ENCODE measurements at regions not wholly inside any gene's neighbourhood (a gene's known extent, or its start where the extent isn't known, plus 50 kb on each side); places are given as distances from the start of the nearest gene placed in this dataset.

DNA sequence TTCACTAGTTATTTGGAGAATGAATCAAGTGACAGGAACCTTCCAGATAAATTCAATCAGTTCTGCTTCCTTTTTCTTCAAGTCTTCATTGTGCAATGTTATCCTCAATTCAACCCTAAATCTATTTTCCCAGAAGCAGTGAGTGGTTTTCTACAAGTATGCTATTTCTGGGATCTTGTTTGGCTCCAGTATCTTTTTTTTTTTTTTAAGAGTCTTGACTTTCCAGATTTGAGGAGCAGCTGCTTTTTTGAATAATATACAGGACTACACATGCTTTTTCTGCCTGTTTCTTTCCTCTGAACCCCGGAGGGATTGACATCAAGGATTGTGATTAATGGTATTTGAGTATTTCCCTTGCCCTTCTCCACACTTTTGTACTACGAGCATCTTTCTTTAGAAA, 339.2 kb upstream of the JAG1 start:
- no peak for DNase-seq (ENCODE audit: low spot score)
- no peak overlapping the region for H3K27ac ChIP-seq (ENCODE audit: poor library complexity, severe bottlenecking)
- TF ChIP-seq CTCF (IDR thresholded peaks at IDR 0.05; ENCODE audit: poor library complexity, severe bottlenecking) = no peak

DNA sequence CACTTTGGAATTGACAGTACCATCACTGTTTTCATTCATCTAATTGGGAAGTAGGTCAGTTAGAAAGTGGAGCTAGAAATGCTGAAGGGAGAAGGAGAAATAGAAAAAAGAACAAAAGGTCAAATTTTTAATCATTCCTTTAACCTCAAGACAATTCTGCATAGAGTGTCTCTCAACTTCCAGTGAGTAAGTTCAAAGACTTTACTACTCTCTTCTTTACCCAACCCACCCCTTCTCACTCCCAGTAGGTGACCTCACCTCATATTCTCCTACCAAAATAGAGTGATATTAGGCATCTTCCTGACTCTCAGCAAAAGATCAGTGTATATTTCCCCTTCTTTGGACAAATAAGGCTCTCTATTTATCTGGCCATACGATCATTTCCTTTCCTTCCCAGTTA, 340.0 kb upstream of the JAG1 start:
- H3K4me1 ChIP-seq (ENCODE audit: insufficient read depth, poor library complexity, severe bottlenecking) = no peaks in the 10 kb centered on the region

More for the DNA sequence above, 339.2 kb upstream of the JAG1 start:
- Histone ChIP-seq H3K4me1 (ENCODE audit: insufficient read depth, poor library complexity, severe bottlenecking) (no peaks in the 10 kb centered on the region), H3K4me3 (ENCODE audit: severe bottlenecking) (no peak overlapping the region), H3K9me3 (ENCODE audit: severe bottlenecking) (no peaks in the 10 kb centered on the region), H3K36me3 (ENCODE audit: low read depth) (no peaks in the 10 kb centered on the region), H3K27me3 (ENCODE audit: insufficient read depth, poor library complexity, severe bottlenecking) (no peaks in the 10 kb centered on the region)
- ATAC-seq (ENCODE audit: low read depth) = no peak

GRCh38 chr20:11015440-11015839, 341.6 kb upstream of the JAG1 start:
- no peak for TF ChIP-seq CTCF (IDR thresholded peaks at IDR 0.05; ENCODE audit: poor library complexity, severe bottlenecking)
- Histone ChIP-seq H3K27me3 (ENCODE audit: insufficient read depth, poor library complexity, severe bottlenecking) (no peaks in the 10 kb centered on the region), H3K4me3 (ENCODE audit: severe bottlenecking) (no peak overlapping the region), H3K36me3 (ENCODE audit: low read depth) (no peaks in the 10 kb centered on the region), H3K4me1 (ENCODE audit: insufficient read depth, poor library complexity, severe bottlenecking) (no peaks in the 10 kb centered on the region), H3K27ac (ENCODE audit: poor library complexity, severe bottlenecking) (no peak overlapping the region), H3K9me3 (ENCODE audit: severe bottlenecking) (no peaks in the 10 kb centered on the region)
- DNase-seq (ENCODE audit: low spot score) (no peak), ATAC-seq (ENCODE audit: low read depth) (no peak)

More for the DNA sequence above, 340.0 kb upstream of the JAG1 start:
- H3K4me3 ChIP-seq (ENCODE audit: severe bottlenecking) = no peak overlapping the region
- H3K27me3 ChIP-seq (ENCODE audit: insufficient read depth, poor library complexity, severe bottlenecking) = no peaks in the 10 kb centered on the region
- no peak for DNase-seq (ENCODE audit: low spot score)
- TF ChIP-seq CTCF (IDR thresholded peaks at IDR 0.05; ENCODE audit: poor library complexity, severe bottlenecking) = no peak
- ATAC-seq (ENCODE audit: low read depth) = no peak
- no peak overlapping the region for H3K27ac ChIP-seq (ENCODE audit: poor library complexity, severe bottlenecking)
- H3K9me3 ChIP-seq (ENCODE audit: severe bottlenecking) = no peaks in the 10 kb centered on the region
- no peaks in the 10 kb centered on the region for H3K36me3 ChIP-seq (ENCODE audit: low read depth)

DNA sequence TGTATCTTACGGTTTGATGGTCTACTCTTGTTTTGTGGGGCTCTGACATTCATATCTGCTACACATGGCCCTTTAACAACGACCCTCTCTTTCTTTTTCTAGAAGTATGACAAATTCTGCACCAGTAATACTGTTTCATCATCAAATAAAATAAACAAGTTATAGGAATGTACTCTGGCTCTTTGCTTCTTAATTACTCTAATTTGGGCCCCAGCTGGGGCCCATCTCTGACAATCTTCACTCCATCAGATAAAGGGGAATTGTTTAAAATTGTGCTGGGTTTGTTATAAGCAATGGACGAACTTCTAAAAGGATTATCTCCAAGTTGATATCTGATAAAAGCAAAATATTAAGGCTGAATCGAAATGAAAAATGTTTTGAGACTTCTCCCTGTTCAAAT, 343.6 kb upstream of the JAG1 start:
- no peaks in the 10 kb centered on the region for H3K9me3 ChIP-seq (ENCODE audit: severe bottlenecking)
- no peaks in the 10 kb centered on the region for H3K36me3 ChIP-seq (ENCODE audit: low read depth)
- DNase-seq (ENCODE audit: low spot score) = no peak
- TF ChIP-seq CTCF (IDR thresholded peaks at IDR 0.05; ENCODE audit: poor library complexity, severe bottlenecking) = no peak
- no peak overlapping the region for H3K4me3 ChIP-seq (ENCODE audit: severe bottlenecking)
- no peak for ATAC-seq (ENCODE audit: low read depth)
- H3K4me1 ChIP-seq (ENCODE audit: insufficient read depth, poor library complexity, severe bottlenecking) = no peaks in the 10 kb centered on the region
- no peaks in the 10 kb centered on the region for H3K27me3 ChIP-seq (ENCODE audit: insufficient read depth, poor library complexity, severe bottlenecking)
- H3K27ac ChIP-seq (ENCODE audit: poor library complexity, severe bottlenecking) = no peak overlapping the region

DNA sequence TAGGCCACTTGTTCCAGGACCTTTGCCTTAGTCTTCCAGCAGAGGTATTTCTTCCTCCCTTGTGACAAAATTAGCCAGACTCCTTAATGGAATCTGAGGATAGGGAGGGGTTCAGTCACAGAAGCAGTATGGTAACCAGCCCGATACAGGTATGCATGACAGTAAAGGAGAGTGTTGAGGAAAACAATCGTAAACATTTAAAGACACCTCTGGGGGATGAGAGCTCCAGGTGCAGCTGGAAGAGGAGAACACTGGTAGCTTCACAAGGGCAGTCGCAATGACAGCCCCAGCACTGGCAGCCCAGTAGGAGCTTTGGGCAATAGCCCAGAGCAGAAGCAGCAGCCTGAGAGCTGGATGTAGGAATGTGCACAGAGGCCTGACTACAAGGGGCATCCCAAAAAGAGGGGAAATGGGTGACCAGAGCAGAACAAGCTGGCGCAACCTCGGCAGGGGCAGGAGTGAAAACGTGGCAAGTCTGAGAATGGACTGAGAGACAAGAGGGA, 344.9 kb upstream of the JAG1 start:
- no peak for TF ChIP-seq CTCF (IDR thresholded peaks at IDR 0.05; ENCODE audit: poor library complexity, severe bottlenecking)
- ATAC-seq (ENCODE audit: low read depth) (no peak), DNase-seq (ENCODE audit: low spot score) (no peak)
- H3K4me3 ChIP-seq (ENCODE audit: severe bottlenecking) = no peak overlapping the region
- H3K27ac ChIP-seq (ENCODE audit: poor library complexity, severe bottlenecking) = no peak overlapping the region
- no peaks in the 10 kb centered on the region for H3K9me3 ChIP-seq (ENCODE audit: severe bottlenecking)
- no peaks in the 10 kb centered on the region for H3K27me3 ChIP-seq (ENCODE audit: insufficient read depth, poor library complexity, severe bottlenecking)
- H3K36me3 ChIP-seq (ENCODE audit: low read depth) = no peaks in the 10 kb centered on the region
- H3K4me1 ChIP-seq (ENCODE audit: insufficient read depth, poor library complexity, severe bottlenecking) = no peaks in the 10 kb centered on the region

Data from RWPE2 (cell line).